ENCODE measurements at regions not wholly inside any gene's neighbourhood (a gene's known extent, or its start where the extent isn't known, plus 50 kb on each side); places are given as distances from the start of the nearest gene placed in this dataset.
"Not testable (repeated sequence)": the region's sequence is repeated elsewhere in the genome, so short reads cannot be mapped to it uniquely, and the experiment has no call there.

GRCh38 chr12:69131077-69131476, 108.3 kb upstream of the CPSF6 start:
- DNase-seq (ENCODE audit: low read depth): no peak

- no peak for DNase-seq (ENCODE audit: low read depth)
Measured at GRCh38 chr12:69136931-69137613, 102.3 kb upstream of the CPSF6 start.

GRCh38 chr12:69141074-69141473, 98.3 kb upstream of the CPSF6 start:
- no peak for DNase-seq (ENCODE audit: low read depth)

- no peak for DNase-seq (ENCODE audit: low read depth)
Measured at GRCh38 chr12:69149270-69149669, 90.1 kb upstream of the CPSF6 start.

GRCh38 chr12:69150083-69150795, 89.1 kb upstream of the CPSF6 start:
- no peak for DNase-seq (ENCODE audit: low read depth)

- no peak for DNase-seq (ENCODE audit: low read depth)
Measured at GRCh38 chr12:69150796-69151127, 88.6 kb upstream of the CPSF6 start.

GRCh38 chr12:69151254-69151764, 88.1 kb upstream of the CPSF6 start:
- no peak for DNase-seq (ENCODE audit: low read depth)

- peak; percentile 49 for DNase-seq (ENCODE audit: low read depth)
Measured at GRCh38 chr12:69154585-69155363, 84.6 kb upstream of the CPSF6 start.

GRCh38 chr12:69157023-69157655, 82.2 kb upstream of the CPSF6 start:
- DNase-seq (ENCODE audit: low read depth): peak; percentile 90

- DNase-seq (ENCODE audit: low read depth): no peak
Measured at GRCh38 chr12:69161829-69162228, 77.5 kb upstream of the CPSF6 start.

- no peak for DNase-seq (ENCODE audit: low read depth)
Measured at GRCh38 chr12:69163681-69164362, 75.5 kb upstream of the CPSF6 start.

- DNase-seq (ENCODE audit: low read depth): no peak
Measured at GRCh38 chr12:69167648-69168165, 71.7 kb upstream of the CPSF6 start.

- DNase-seq (ENCODE audit: low read depth): no peak
Measured at GRCh38 chr12:69168363-69168762, 71.0 kb upstream of the CPSF6 start.

- DNase-seq (ENCODE audit: low read depth): no peak
Measured at GRCh38 chr12:69168828-69169227, 70.5 kb upstream of the CPSF6 start.

- no peak for DNase-seq (ENCODE audit: low read depth)
Measured at GRCh38 chr12:69170293-69170692, 69.1 kb upstream of the CPSF6 start.

- no peak for DNase-seq (ENCODE audit: low read depth)
Measured at GRCh38 chr12:69171881-69172280, 67.5 kb upstream of the CPSF6 start.

GRCh38 chr12:69172491-69172890, 66.9 kb upstream of the CPSF6 start:
- no peak for DNase-seq (ENCODE audit: low read depth)

GRCh38 chr12:69173368-69173767, 66.0 kb upstream of the CPSF6 start:
- no peak for DNase-seq (ENCODE audit: low read depth)

GRCh38 chr12:69179786-69180185, 59.6 kb upstream of the CPSF6 start:
- DNase-seq (ENCODE audit: low read depth): no peak

GRCh38 chr12:69187572-69187971, 51.8 kb upstream of the CPSF6 start:
- DNase-seq (ENCODE audit: low read depth): not testable (repeated sequence)

- DNase-seq (ENCODE audit: low read depth): no peak
Measured at GRCh38 chr12:69189378-69189978, 49.9 kb upstream of the CPSF6 start.
